ENCODE measurements at regions not wholly inside any gene's neighbourhood (a gene's known extent, or its start where the extent isn't known, plus 50 kb on each side); places are given as distances from the start of the nearest gene placed in this dataset.

DNA sequence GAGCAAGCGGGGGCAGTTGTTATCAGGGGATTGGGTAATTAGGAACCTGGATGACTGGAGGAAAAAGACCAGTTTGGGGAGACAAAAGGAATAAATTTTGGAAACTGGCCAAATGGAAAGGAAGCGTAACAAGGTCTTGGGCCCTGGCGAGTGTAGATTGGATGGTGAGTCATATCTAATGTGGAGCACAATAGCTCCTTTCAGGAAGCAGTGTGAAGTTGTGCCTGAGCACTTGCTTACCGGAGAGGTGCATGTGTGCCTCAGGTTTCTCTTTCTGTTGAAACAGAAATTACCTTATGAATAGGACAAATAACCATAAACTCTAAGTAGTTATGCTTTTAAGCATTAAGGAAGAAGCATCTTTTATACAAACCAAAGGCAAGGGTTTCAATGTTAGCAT is 176.4 kb downstream of the KIF4B start:
- POLR2A ChIA-PET, result no interaction called here
- CTCF ChIA-PET, result no interaction called here

DNA sequence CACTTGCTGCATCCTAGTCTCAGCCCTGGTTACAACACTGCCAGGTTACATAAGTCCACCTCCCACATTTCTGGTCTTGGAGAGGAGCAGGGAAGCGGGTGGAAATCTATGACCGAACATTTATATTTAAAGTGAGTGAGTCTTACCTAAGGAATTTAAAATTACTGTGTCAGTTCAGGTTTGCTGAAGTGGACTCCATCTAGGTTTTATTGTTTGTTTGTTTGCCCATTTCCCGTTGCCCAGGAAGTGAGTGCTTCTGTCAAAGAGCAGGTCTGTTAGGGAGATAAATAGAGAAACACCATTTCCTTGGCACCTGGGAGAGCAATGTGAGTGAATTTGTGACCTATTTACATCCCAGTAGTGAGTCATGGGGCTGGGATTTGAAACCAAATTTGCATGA is 179.5 kb downstream of the KIF4B start:
- ChIA-PET POLR2A (no interaction called here), CTCF (no interaction called here)

DNA sequence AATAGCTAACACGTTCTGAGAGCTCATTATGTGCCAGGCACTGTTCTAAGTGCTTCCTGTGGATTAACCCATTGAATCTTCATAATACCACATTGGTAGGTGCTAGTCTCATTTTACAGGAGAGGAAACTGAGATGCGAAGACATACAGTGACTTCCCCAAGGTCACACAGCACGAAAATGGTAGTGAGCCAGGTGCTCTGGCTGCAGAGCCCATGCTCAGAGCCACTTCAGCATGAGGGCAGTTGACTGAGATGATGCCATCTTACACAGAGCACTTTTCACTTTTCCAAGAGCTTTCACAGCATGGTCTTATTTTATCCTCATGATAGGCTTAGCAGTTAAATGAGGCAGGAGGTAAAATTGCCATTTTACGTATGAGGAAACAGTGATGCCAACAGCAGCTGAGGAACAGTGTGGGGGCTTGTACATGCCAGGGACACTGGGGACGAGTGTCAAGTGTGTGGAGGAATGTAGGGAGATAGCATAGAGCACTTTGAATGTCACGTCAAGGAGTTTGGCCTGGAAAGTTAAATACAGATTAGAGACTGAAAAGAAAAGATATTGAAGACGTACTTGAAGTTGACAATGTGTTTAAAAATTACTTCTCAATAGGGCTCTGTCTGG is 180.0 kb downstream of the KIF4B start:
- ChIA-PET POLR2A (no interaction called here), CTCF (no interaction called here)

DNA sequence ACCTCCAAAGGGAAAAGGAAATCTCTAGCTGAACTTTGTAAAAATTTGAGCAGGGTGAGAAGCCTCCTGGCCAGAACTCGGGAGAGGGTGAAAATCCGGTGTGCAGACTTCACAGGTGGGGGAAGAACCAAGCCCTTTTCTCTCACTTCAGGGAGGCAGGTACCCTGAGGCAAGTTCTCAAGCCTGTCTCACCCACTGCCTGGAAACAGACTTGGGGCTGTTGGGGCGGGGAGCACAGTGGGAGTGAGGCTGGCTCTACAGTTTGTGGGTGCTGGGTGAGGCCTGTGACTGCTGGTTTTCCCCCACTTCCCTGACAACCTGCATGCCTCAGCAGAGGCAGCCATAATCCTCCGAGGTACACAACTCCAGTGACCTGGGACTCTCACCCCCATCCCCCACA is 187.1 kb downstream of the KIF4B start:
- ChIA-PET CTCF (no interaction called here), POLR2A (no interaction called here)

DNA sequence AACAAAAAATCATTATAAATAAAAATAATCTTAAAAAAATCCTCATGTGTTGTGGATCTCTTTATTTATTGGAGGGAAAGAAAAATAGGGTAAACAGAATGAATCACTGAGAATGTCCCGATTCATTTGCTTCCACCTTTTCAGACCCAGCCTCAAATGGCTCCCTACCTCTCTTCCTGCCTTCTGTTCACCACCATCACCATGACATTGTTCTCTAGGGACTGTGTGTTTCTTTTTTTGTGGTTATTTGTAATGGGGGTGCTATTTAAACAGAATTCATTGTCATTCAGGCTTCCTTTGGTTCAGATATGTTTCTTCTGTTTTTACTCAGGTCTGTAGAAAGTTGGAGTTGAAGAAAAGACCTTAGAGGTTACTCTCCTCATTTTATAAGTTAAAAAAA is 198.2 kb downstream of the KIF4B start:
- ChIA-PET CTCF (no interaction called here), POLR2A (no interaction called here)

DNA sequence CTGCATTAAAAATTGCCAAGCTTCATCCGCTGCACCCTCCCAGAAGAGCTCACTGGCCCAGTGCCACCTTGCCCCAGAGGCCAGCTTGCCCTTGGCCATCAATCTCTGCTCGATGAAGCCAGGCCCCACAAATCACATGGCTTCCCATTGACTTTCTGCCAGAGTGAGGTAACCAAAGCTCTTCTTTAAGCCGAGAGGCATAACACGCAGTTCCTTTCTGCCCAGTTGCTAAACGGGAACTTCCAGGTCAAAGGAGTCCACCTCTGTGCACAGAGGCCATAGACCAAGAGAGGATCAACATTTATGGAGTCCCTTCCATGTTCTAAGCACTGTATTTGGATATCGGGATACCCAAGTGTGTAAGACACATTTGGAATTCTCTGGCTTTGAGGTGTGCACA is 208.8 kb downstream of the KIF4B start:
- CTCF ChIA-PET, result no interaction called here
- POLR2A ChIA-PET, result no interaction called here

- ChIA-PET POLR2A (no interaction called here), CTCF (no interaction called here)
Observed at GRCh38 chr5:155229135-155229534, 215.6 kb downstream of the KIF4B start.

DNA sequence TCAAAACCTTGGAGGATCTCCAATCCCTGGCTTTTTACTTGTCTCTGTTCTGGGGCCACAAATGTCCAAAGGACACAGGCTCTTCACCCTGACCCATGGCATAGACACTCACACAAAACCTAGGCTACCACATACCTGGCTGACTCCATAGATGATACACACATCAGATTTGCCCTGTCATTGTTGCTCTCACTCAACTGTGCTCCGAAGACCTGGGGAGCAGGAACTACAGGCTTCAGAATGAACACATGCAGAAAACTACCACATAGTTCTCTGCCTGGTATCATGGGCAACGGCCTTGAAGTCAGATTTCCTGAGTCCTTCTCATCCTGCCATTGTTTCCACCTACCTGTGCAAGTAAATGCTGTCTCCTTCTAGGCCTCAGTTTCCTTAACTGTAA is 226.2 kb downstream of the KIF4B start:
- ChIA-PET POLR2A (no interaction called here), CTCF (no interaction called here)

- POLR2A ChIA-PET, result no interaction called here
- CTCF ChIA-PET, result no interaction called here
Observed at GRCh38 chr5:155250596-155250995, 237.0 kb downstream of the KIF4B start.

GRCh38 chr5:155252025-155252424 is 238.5 kb downstream of the KIF4B start:
- ChIA-PET CTCF (no interaction called here), POLR2A (no interaction called here)

DNA sequence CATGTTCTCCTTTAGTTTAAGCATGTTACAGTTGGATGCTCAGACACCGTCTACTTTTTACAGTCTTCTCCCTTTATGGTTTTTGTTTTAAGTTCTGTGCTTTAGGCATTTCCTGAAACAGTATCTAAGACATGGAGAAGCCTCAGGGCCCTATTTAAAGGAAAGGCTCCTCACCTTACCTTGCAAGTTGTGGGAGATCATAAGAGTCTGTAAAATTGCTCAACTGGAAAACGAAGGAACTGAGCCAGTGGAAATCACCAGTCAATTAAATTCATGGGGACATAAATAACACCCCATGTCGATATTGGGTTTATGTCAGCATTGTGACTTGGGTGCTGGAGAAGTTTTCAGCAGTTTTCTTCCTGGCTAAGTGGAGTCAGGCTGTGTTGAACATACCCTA is 239.2 kb downstream of the KIF4B start:
- CTCF ChIA-PET, result no interaction called here
- POLR2A ChIA-PET, result no interaction called here

GRCh38 chr5:155254399-155254798 is 240.8 kb downstream of the KIF4B start:
- ChIA-PET POLR2A (no interaction called here), CTCF (no interaction called here)

GRCh38 chr5:155258161-155258560 is 244.6 kb downstream of the KIF4B start:
- POLR2A ChIA-PET, result no interaction called here
- CTCF ChIA-PET, result no interaction called here

GRCh38 chr5:155259648-155260047 is 246.1 kb downstream of the KIF4B start:
- POLR2A ChIA-PET, result no interaction called here
- CTCF ChIA-PET, result interaction anchor here (0.6 kb wide), 1 partner anchor 14 kb away, joined by 3 read pairs; no protein-coding TSS in a partner anchor

DNA sequence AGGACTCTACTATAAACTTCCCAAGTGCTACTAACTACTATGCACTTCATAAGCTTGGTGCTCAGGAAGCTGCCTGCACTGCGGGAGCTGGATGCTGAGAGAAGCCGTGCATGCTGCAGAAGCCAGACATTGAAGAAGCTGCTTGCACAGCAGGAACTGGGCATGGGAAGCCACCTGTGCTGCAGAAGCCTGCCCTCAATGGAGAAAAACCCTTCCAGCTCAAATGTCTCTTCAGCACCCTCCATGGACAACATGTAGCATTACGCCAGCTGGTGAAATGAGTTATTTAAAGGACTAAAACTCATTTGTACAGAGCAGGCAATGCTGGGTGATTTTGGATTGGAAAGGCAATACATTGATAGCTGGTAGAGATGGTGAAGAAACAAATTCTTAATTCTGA is 247.2 kb downstream of the KIF4B start:
- POLR2A ChIA-PET, result no interaction called here
- CTCF ChIA-PET, result no interaction called here

GRCh38 chr5:155263381-155263780 is 249.8 kb downstream of the KIF4B start:
- POLR2A ChIA-PET, result no interaction called here
- CTCF ChIA-PET, result no interaction called here

DNA sequence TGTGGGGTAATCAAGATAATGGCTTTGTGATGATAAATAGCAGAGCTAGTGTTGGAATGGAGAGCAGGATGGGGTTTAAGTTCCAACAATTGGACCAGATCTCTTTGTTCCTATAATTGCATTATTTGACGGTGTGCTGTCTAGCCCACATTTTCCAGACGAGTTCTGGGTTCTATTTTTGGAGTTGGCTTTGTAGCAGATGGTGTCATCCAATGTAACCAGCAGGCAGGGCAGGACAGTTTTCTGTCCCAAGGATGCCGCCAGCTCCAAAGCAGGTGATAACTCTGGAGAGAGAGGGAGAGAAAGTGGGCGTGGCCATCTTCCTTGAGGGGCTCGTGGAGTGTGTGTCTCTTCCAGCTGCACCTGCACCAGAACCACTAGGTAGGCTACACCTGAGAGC is 251.3 kb downstream of the KIF4B start:
- CTCF ChIA-PET, result no interaction called here
- POLR2A ChIA-PET, result no interaction called here

DNA sequence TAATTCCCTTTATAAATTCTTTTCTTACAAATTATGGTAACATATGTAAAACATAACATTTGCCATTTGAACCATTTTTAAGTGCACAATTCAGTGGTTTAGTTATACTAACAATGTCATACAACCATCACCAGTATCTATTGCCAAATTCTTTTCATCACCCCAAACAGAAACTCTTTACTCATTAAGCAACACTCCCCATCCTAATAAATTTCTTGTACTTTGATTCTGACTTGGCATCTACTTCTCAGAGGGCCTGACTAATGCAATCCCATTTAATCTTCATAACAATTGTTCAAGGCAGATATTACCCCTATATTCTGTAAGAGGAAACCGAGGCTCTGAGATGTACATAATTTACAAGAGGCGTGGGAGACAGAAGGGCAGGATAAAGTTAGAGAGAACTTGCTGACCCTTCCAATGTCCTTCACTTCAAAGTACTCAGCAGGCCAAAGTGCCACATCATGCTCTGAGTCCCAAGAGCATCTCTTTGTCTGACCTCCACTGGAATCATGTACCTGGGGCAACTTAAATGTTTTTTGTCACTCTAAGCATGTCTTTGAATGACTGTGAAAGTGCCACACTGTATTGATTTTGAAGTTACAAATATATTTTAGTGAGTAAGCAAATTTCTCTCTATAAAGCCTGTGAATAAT is 255.3 kb downstream of the KIF4B start:
- ChIA-PET CTCF (no interaction called here), POLR2A (no interaction called here)

DNA sequence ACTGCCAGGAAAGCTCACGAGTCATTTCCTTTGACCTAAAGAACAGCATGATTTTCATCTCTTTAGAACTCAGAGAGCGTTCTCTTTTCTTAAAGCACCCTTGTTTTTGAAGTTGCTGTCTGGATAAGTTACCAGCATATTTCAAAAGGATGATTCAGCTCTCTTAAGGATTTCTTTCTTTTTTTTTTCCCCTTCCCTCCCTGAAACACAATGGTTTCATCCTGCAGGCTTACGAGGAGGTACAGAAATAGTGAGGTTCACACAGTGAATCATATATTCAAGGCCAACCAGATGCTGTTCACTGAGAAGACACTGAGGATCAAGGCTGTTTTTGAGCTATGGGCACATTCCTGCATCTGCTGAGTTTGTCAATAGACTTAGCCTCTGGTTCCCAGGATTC is 257.2 kb downstream of the KIF4B start:
- CTCF ChIA-PET, result no interaction called here
- POLR2A ChIA-PET, result no interaction called here

DNA sequence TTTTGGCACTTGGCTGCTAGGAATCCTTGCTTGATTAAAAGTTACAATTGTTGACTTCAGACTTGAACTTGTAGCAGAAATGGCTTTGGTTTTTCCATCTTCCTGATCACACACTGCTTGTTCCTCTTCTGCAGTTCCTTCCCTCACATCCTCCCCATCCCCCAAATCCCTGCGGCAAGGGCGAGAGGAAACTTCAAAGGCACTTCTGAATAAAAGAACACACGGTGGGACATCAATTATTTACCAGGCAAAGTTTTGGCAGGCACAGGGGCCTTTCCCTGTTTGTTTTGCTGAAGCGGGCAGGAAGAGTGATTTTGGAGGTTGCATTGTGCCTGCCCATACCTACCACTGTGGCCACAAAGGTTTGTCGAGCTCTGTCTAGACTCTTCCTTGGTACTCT is 260.9 kb downstream of the KIF4B start:
- POLR2A ChIA-PET, result no interaction called here
- CTCF ChIA-PET, result no interaction called here

- ChIA-PET CTCF (no interaction called here), POLR2A (no interaction called here)
Observed at GRCh38 chr5:155275222-155275621, 261.7 kb downstream of the KIF4B start.

DNA sequence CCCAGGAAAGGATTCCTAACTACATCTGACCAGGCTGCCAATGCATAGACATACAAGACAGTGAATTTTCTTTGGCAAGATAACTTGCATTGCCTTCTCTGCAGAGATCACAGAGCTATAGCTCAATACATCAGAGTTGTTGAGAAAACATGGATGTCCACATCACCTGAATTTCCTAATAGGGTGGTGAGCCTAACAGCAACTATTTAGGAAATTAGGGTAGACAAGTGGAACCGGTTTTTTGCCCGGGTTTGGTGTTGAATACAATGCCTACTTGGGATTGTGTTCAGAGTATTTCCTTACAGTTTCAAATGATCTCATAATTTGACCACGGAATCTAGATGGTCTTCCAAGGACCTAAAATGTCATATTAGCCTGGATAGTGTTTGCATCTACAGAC is 262.7 kb downstream of the KIF4B start:
- ChIA-PET CTCF (no interaction called here), POLR2A (no interaction called here)

GRCh38 chr5:155278532-155278931 is 265.0 kb downstream of the KIF4B start:
- ChIA-PET CTCF (no interaction called here), POLR2A (no interaction called here)
